ENCODE measurements at regions not wholly inside any gene's neighbourhood (a gene's known extent, or its start where the extent isn't known, plus 50 kb on each side); places are given as distances from the start of the nearest gene placed in this dataset.

DNA sequence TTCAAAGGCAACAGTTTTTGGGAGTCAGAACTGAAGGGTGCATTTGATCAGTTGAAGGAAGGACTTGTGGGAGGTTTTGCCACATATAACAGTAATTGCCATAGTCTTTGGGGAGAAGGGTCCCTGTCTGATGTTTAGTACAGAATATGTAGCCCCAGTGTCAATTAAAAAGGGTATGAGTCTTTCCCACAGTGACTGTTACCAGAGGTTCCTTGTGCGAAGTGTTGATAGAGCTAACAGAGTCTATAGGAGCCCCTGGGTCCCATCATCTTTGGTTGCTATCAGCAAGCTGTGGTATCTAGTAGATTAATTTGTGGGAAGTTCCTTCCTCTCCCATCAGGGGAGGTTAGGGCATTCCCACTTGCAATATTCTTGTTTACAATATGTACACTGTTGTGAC lies 329.2 kb downstream of the PTPRU start:
- WGBS, 2 donors, result 88 to 93% methylated on average over 1 of the region's 1 CpG
- Histone ChIP-seq H3K36me3 (no peaks in the 10 kb centered on the region), H3K27ac (no peak overlapping the region), H3K4me1 (no peaks in the 10 kb centered on the region), H3K9me3 (peaks cover 0 to 79% (median 2%) of the 10 kb centered on the region in 4 donors), H3K27me3 (no peaks in the 10 kb centered on the region), H3K4me3 (no peak overlapping the region)
- no peak for DNase-seq (ENCODE audit: low spot score in 2 of 2)
- TF ChIP-seq EP300 (IDR thresholded peaks at IDR 0.05), result no peak
- TF ChIP-seq POLR2A (IDR thresholded peaks at IDR 0.05), result no peak
- TF ChIP-seq, protein P1, sequence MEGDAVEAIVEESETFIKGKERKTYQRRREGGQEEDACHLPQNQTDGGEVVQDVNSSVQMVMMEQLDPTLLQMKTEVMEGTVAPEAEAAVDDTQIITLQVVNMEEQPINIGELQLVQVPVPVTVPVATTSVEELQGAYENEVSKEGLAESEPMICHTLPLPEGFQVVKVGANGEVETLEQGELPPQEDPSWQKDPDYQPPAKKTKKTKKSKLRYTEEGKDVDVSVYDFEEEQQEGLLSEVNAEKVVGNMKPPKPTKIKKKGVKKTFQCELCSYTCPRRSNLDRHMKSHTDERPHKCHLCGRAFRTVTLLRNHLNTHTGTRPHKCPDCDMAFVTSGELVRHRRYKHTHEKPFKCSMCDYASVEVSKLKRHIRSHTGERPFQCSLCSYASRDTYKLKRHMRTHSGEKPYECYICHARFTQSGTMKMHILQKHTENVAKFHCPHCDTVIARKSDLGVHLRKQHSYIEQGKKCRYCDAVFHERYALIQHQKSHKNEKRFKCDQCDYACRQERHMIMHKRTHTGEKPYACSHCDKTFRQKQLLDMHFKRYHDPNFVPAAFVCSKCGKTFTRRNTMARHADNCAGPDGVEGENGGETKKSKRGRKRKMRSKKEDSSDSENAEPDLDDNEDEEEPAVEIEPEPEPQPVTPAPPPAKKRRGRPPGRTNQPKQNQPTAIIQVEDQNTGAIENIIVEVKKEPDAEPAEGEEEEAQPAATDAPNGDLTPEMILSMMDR (IDR thresholded peaks at IDR 0.05), result no peak

- H3K27ac ChIP-seq, result no peak overlapping the region
- no peaks in the 10 kb centered on the region for H3K36me3 ChIP-seq
- TF ChIP-seq POLR2A (IDR thresholded peaks at IDR 0.05), result no peak
- no peak for TF ChIP-seq EP300 (IDR thresholded peaks at IDR 0.05)
- TF ChIP-seq, protein P1 (IDR thresholded peaks at IDR 0.05), result no peak
- no peaks in the 10 kb centered on the region for H3K4me1 ChIP-seq
- H3K27me3 ChIP-seq, result no peaks in the 10 kb centered on the region
- peaks cover 0 to 72% (median 2%) of the 10 kb centered on the region in 4 donors for H3K9me3 ChIP-seq
- WGBS, 2 donors, result 77 to 90% methylated on average over 4 of the region's 4 CpGs
- no peak overlapping the region for H3K4me3 ChIP-seq
- no peak for DNase-seq (ENCODE audit: low spot score in 2 of 2)
Observed at GRCh38 chr1:29563571-29563970, 327.2 kb downstream of the PTPRU start.

DNA sequence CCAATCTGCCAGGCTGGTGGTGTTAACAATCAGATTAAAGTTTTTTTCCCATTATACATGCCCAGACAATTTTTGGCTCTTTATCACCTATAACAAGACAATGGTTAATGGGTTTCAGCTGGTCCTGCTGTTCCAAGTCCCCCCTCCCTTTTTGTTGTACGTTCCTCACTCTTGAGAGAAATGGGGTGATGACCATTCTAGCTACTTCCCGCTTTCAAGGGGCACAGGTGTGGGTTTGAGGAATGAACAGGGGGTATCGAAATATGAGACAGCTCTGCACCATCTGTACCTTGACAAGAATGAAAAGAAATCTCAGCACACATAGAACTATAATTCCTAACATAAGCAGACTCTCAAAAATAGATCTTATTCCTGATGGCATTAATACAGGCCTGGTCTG lies 326.8 kb downstream of the PTPRU start:
- Histone ChIP-seq H3K4me1 (no peaks in the 10 kb centered on the region), H3K9me3 (peaks cover 0 to 67% (median 2%) of the 10 kb centered on the region in 4 donors), H3K4me3 (no peak overlapping the region), H3K27ac (no peak overlapping the region), H3K27me3 (no peaks in the 10 kb centered on the region), H3K36me3 (no peaks in the 10 kb centered on the region)
- 70 to 74% methylated on average over 3 of the region's 3 CpGs for WGBS, 2 donors
- DNase-seq (ENCODE audit: low spot score in 2 of 2), result no peak
- TF ChIP-seq POLR2A (IDR thresholded peaks at IDR 0.05), result no peak
- no peak for TF ChIP-seq EP300 (IDR thresholded peaks at IDR 0.05)
- TF ChIP-seq, protein P1 (IDR thresholded peaks at IDR 0.05), result no peak

- 78 to 82% methylated on average over 2 to 3 of the region's 3 CpGs for WGBS, 2 donors
- Histone ChIP-seq H3K9me3 (peaks cover 0 to 27% (median 0%) of the 10 kb centered on the region in 4 donors), H3K36me3 (no peaks in the 10 kb centered on the region), H3K27me3 (no peaks in the 10 kb centered on the region), H3K27ac (no peak overlapping the region), H3K4me1 (no peaks in the 10 kb centered on the region), H3K4me3 (no peak overlapping the region)
- no peak for DNase-seq (ENCODE audit: low spot score in 2 of 2)
- TF ChIP-seq POLR2A (IDR thresholded peaks at IDR 0.05) (no peak), EP300 (IDR thresholded peaks at IDR 0.05) (no peak)
- TF ChIP-seq, protein P1 (IDR thresholded peaks at IDR 0.05), result no peak
Observed at GRCh38 chr1:29559056-29559455, 322.7 kb downstream of the PTPRU start.

- H3K9me3 ChIP-seq, result peaks cover 0 to 16% (median 0%) of the 10 kb centered on the region in 4 donors
- no peaks in the 10 kb centered on the region for H3K36me3 ChIP-seq
Observed at GRCh38 chr1:29557701-29558600, 321.6 kb downstream of the PTPRU start.

More at GRCh38 chr1:29557701-29558600, 321.6 kb downstream of the PTPRU start:
- H3K27me3 ChIP-seq, result no peaks in the 10 kb centered on the region
- no peak for TF ChIP-seq POLR2A (IDR thresholded peaks at IDR 0.05)
- TF ChIP-seq EP300 (IDR thresholded peaks at IDR 0.05), result no peak
- TF ChIP-seq, protein P1 (IDR thresholded peaks at IDR 0.05), result no peak
- H3K27ac ChIP-seq, result no peak overlapping the region
- H3K4me1 ChIP-seq, result no peaks in the 10 kb centered on the region
- no peak overlapping the region for H3K4me3 ChIP-seq
- WGBS, 2 donors, result 64 to 74% methylated on average over 15 to 16 of the region's 16 CpGs
- no peak for DNase-seq (ENCODE audit: low spot score in 2 of 2)
